Gastrocnemius medialis (tissue), 4 donors: ENCODE measurements at regions not wholly inside any gene's neighbourhood (a gene's known extent, or its start where the extent isn't known, plus 50 kb on each side); places are given as distances from the start of the nearest gene placed in this dataset.

ENCODE experiments used
- POLR2A ChIP-seq, 2 donors: fragments of 450-650 bp; IDR thresholded peaks; one replicate each; pipeline ENCODE4 v1.6.1; 2017; ENCODE audit warnings: antibody characterized with exemption in 2 of 2, mild to moderate bottlenecking in 2 of 2, moderate library complexity in 2 of 2
- TF ChIP-seq, protein P1 (sequence below), 5 experiments: fragments of 450-650 bp in 3 of 5; fragments of 200-600 bp in 2 of 5; sonication (generic) in 2 of 5; IDR thresholded peaks in 4 of 5; conservative IDR thresholded peaks in 1 of 5; 1 replicate in 4 of 5; 2 replicates in 1 of 5; pipeline ENCODE4 v1.5.1; 2016 to 2019; ENCODE audit warnings: antibody characterized with exemption in 5 of 5, mild to moderate bottlenecking in 3 of 5, moderate library complexity in 3 of 5

DNA sequence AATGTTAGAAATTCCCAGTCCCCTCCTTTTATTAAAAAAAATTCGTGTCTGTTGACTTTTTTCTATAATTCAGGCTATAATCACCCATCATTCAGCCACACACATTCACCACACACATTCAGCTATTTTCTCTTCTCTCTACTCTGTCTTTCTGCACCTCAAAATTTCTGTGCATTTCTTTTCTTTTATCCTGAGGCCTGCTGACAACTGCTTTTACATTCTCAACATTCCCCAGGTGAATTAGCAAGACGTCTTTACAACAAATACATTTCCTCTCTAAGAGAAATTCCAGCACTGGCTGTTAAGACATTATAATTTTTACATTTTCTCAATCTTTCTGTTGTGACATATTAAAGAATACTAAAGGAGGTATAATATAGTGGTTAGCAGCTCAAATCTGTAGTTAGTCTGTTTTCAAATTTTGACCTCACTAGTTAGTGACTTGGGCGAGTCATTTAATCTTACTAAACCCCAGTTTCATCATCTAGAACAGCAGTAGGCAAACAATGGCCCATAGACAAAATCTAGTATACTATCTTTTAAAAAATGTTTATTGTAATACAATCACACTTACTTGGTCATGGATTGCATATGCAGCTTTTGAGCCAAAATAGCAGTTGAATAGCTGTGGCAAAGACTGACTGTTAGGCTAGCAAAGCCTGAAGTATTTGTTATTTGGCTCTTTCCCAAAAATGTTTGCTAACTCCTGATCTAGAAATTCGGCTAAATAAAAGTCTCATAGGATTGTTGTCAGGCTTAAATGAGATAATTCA lies 350.7 kb downstream of the NSUN3 start:
- TF ChIP-seq, protein P1, sequence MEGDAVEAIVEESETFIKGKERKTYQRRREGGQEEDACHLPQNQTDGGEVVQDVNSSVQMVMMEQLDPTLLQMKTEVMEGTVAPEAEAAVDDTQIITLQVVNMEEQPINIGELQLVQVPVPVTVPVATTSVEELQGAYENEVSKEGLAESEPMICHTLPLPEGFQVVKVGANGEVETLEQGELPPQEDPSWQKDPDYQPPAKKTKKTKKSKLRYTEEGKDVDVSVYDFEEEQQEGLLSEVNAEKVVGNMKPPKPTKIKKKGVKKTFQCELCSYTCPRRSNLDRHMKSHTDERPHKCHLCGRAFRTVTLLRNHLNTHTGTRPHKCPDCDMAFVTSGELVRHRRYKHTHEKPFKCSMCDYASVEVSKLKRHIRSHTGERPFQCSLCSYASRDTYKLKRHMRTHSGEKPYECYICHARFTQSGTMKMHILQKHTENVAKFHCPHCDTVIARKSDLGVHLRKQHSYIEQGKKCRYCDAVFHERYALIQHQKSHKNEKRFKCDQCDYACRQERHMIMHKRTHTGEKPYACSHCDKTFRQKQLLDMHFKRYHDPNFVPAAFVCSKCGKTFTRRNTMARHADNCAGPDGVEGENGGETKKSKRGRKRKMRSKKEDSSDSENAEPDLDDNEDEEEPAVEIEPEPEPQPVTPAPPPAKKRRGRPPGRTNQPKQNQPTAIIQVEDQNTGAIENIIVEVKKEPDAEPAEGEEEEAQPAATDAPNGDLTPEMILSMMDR (IDR thresholded peaks at IDR 0.05 in 4 of 5, conservative IDR thresholded peaks at IDR 0.05 in 1 of 5) = no peak
- TF ChIP-seq POLR2A (IDR thresholded peaks at IDR 0.05) = no peak
